SK-N-SH (cell line): ENCODE measurements at regions not wholly inside any gene's neighbourhood (a gene's known extent, or its start where the extent isn't known, plus 50 kb on each side); places are given as distances from the start of the nearest gene placed in this dataset.

Source experiments
- CTCF ChIA-PET: fragments of 300-600, 350-600 bp; formaldehyde crosslinking; extraction: SDS; loops from one replicate; lab custom pipeline; 2021; lab: Yijun Ruan, JAX
- POLR2A ChIA-PET: fragments of 350-600 bp; sonication (Branson Sonifier 250); formaldehyde crosslinking; extraction: SDS; loops from one replicate; lab custom pipeline; 2020; ENCODE audit warnings: antibody characterized with exemption, inconsistent platforms; lab: Yijun Ruan, JAX
- DNase-seq: peaks from one replicate; pipeline ENCODE4 v3.0.0; 2012
- H2AFZ ChIP-seq: fragments of 200-600 bp; sonication (generic); 2 replicates; pipeline ENCODE4 v1.8.1; 2016; ENCODE audit warnings: antibody characterized with exemption, mild to moderate bottlenecking, low read depth
- H3F3A ChIP-seq: fragments of 200-600 bp; sonication (generic); replicated peaks from 2 replicates; pipeline ENCODE3; 2016; ENCODE audit warnings: antibody characterized with exemption, mild to moderate bottlenecking; ENCODE audit not compliant: insufficient read depth
- H3K27ac ChIP-seq, 2 experiments: fragments of 200-500 bp in 1 of 2; fragments of 200-600 bp in 1 of 2; sonication (Bioruptor generic) in 1 of 2; sonication (generic), shearing (Covaris generic) in 1 of 2; 2 replicates each; pipeline versions ENCODE4 v1.5.1 to v1.6.1; 2014 to 2016; ENCODE audit warnings: low read depth in 2 of 2, inconsistent platforms in 1 of 2, low read length in 1 of 2, mild to moderate bottlenecking in 1 of 2, mixed read lengths in 1 of 2
- H3K27me3 ChIP-seq: fragments of 200-600 bp; sonication (generic), shearing (Covaris generic); 2 replicates; pipeline ENCODE4 v1.6.1; 2016; ENCODE audit warnings: mixed run types; ENCODE audit not compliant: insufficient read depth
- H3K36me3 ChIP-seq, 2 experiments: fragments of 200-500 bp in 1 of 2; fragments of 200-600 bp in 1 of 2; sonication (Bioruptor generic) in 1 of 2; sonication (generic) in 1 of 2; replicated peaks in 1 of 2; 2 replicates each; pipeline versions ENCODE3 to v1.5.1; 2014 to 2016; ENCODE audit warnings: low read length in 1 of 2, mild to moderate bottlenecking in 1 of 2; ENCODE audit not compliant: insufficient read depth in 2 of 2, control insufficient read depth in 1 of 2
- H3K4me1 ChIP-seq, 2 experiments: fragments of 200-500 bp in 1 of 2; fragments of 200-600 bp in 1 of 2; sonication (Bioruptor generic) in 1 of 2; sonication (generic), shearing (Covaris generic) in 1 of 2; 2 replicates each; pipeline versions ENCODE4 v1.5.1 to v1.6.1; 2014 to 2016; ENCODE audit warnings: low read depth in 1 of 2, low read length in 1 of 2, mixed run types in 1 of 2; ENCODE audit not compliant: insufficient read depth in 2 of 2, control insufficient read depth in 1 of 2
- H3K4me2 ChIP-seq: fragments of 200-600 bp; sonication (generic), shearing (Covaris generic); 2 replicates; pipeline ENCODE4 v1.6.1; 2017; ENCODE audit warnings: mixed run types
- H3K4me3 ChIP-seq, 2 experiments: fragments of 200-500 bp in 1 of 2; fragments of 200-600 bp in 1 of 2; sonication (Bioruptor generic) in 1 of 2; sonication (generic), shearing (Covaris generic) in 1 of 2; 2 replicates each; pipeline versions ENCODE4 v1.5.1 to v1.8.1; 2014 to 2016; ENCODE audit warnings: low read depth in 2 of 2, inconsistent platforms in 1 of 2, low read length in 1 of 2, mild to moderate bottlenecking in 1 of 2, mixed read lengths in 1 of 2, moderate library complexity in 1 of 2
- H3K79me2 ChIP-seq: fragments of 200-600 bp; sonication (generic); 2 replicates; pipeline ENCODE4 v1.8.1; 2017; ENCODE audit warnings: mild to moderate bottlenecking; ENCODE audit not compliant: insufficient read depth
- H3K9ac ChIP-seq: fragments of 200-600 bp; sonication (generic); 2 replicates; pipeline ENCODE4 v1.6.1; 2017; ENCODE audit warnings: mixed run types
- H3K9me2 ChIP-seq: fragments of 200-600 bp; sonication (generic); 2 replicates; pipeline ENCODE4 v1.6.1; 2017; ENCODE audit warnings: mixed run types
- H3K9me3 ChIP-seq: fragments of 200-600 bp; sonication (generic); 2 replicates; pipeline ENCODE4 v1.6.1; 2017; ENCODE audit warnings: mixed run types, mild to moderate bottlenecking, moderate library complexity
- H4K20me1 ChIP-seq: fragments of 200-600 bp; sonication (generic); 2 replicates; pipeline ENCODE4 v1.6.1; 2017; ENCODE audit warnings: mild to moderate bottlenecking, mixed run types; ENCODE audit not compliant: insufficient read depth
- EZH2phosphoT487 ChIP-seq: fragments of 200-600 bp; sonication (generic); IDR thresholded peaks from 2 replicates; pipeline ENCODE4 v1.6.1; 2017; ENCODE audit warnings: low read depth, mixed run types, mild to moderate bottlenecking, antibody characterized with exemption, moderate library complexity, borderline replicate concordance
- JUND ChIP-seq: IDR thresholded peaks from 2 replicates; pipeline ENCODE4 v1.4.0; 2012
- NFIC ChIP-seq: IDR thresholded peaks from 2 replicates; pipeline ENCODE4 v1.4.0; 2012; ENCODE audit warnings: borderline replicate concordance
- RCOR1 ChIP-seq: fragments of 150-350 bp; IDR thresholded peaks from 2 replicates; pipeline ENCODE4 v1.6.1; 2017; ENCODE audit warnings: antibody characterized with exemption, low read length
- SMC3 ChIP-seq: IDR thresholded peaks from 2 replicates; pipeline ENCODE4 v1.6.1; 2012; ENCODE audit warnings: low read depth, low read length, improper control_type of control experiment
- WGBS: methylation state at CpG from one replicate; pipeline ENCODE4 v1.1.6; 2017; ENCODE audit warnings: low lambda C conversion rate; 5-methylcytosine and 5-hydroxymethylcytosine counted together
- TF ChIP-seq, protein P1 (sequence below): IDR thresholded peaks from 2 replicates; pipeline ENCODE4 v1.4.0; 2012; ENCODE audit warnings: low read depth
- TF ChIP-seq, protein P2 (sequence below): IDR thresholded peaks from 2 replicates; pipeline ENCODE4 v1.4.0; 2012; ENCODE audit warnings: low read depth, borderline replicate concordance
- TF ChIP-seq, protein P3 (sequence below): IDR thresholded peaks from 2 replicates; pipeline ENCODE4 v1.4.0; 2012; ENCODE audit warnings: low read depth, borderline replicate concordance
- TF ChIP-seq, protein P4 (sequence below): fragments of 150-350 bp; IDR thresholded peaks from 2 replicates; pipeline ENCODE4 v1.6.1; 2016; ENCODE audit warnings: mild to moderate bottlenecking, low read depth, low read length
- TF ChIP-seq, protein P5 (sequence below): IDR thresholded peaks from 2 replicates; pipeline ENCODE4; 2012
- TF ChIP-seq, protein P6 (sequence below): IDR thresholded peaks from 2 replicates; pipeline ENCODE4 v1.6.1; 2012; ENCODE audit warnings: mild to moderate bottlenecking, low read depth, low read length, moderate library complexity

DNA sequence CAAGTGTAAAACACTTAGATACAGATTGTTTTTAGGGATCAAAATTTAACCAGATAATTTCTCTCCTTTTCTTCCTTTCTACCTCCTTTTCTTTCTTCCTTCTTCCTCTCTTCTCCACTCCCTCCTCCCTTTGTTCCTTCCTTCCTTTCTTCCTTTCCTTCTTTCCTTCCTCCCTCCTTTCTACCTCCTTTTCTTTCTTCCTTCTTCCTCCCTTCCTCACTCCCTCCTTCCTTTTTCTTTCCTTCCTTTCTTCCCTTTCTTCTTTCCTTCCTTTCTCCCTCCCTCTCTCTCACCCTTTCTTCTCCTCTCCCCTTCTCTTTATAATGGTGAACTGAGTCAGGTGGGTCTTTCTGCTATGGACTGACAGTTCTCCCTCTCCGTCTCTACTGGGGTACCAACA, 397.5 kb upstream of the CDH11 start:
- Histone ChIP-seq H3K9ac (no peak overlapping the region), H3K4me1 (peaks cover 0 to 6% of the 10 kb centered on the region in 2 experiments; a peak in 1 of 4 replicates), H3K4me2 (no peak overlapping the region), H2AFZ (no peak overlapping the region), H3K36me3 (no peaks in the 10 kb centered on the region), H3K9me3 (no peaks in the 10 kb centered on the region), H3F3A (no peaks in the 10 kb centered on the region), H4K20me1 (no peaks in the 10 kb centered on the region), H3K9me2 (no peaks in the 10 kb centered on the region), H3K4me3 (no peak overlapping the region), H3K27ac (no peak overlapping the region), H3K27me3 (no peaks in the 10 kb centered on the region), H3K79me2 (no peaks in the 10 kb centered on the region)
- TF ChIP-seq, protein P1, sequence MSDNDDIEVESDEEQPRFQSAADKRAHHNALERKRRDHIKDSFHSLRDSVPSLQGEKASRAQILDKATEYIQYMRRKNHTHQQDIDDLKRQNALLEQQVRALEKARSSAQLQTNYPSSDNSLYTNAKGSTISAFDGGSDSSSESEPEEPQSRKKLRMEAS: no peak
- WGBS: 77% methylated on average over 1 of the region's 1 CpG
- no peak for DNase-seq
- CTCF ChIA-PET: no interaction called here
- POLR2A ChIA-PET: no interaction called here

DNA sequence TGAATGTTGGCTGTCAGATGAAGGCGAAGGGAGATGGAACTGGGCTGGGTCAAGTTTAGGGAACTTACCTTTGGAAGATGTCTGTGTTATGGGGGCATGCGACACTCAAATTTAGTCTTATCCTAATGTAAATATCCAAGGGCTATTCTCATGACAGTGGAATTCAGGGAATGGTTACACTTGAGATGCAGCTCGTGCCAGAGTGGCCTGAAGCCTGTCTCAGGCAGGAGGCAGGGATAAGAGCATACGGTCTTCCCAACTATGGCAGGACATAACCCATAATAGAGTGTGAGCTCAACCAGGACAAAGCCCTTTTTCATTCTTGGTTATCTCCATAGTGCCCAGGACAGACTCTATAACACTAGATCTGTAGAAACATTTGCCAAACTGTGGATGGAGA, 393.3 kb upstream of the CDH11 start:
- ChIA-PET CTCF (no interaction called here), POLR2A (no interaction called here)
- Histone ChIP-seq H3K4me3 (no peak overlapping the region), H3K4me1 (no peaks in the 10 kb centered on the region; a peak in 1 of 4 replicates), H3K9ac (no peak overlapping the region), H3K79me2 (no peaks in the 10 kb centered on the region), H3K9me2 (no peaks in the 10 kb centered on the region), H3K4me2 (no peak overlapping the region), H3K36me3 (no peaks in the 10 kb centered on the region), H3K9me3 (no peaks in the 10 kb centered on the region), H3K27me3 (no peaks in the 10 kb centered on the region), H4K20me1 (no peaks in the 10 kb centered on the region), H3F3A (no peaks in the 10 kb centered on the region), H2AFZ (no peak overlapping the region), H3K27ac (no peak overlapping the region)
- DNase-seq: no peak
- 79% methylated on average over 4 of the region's 4 CpGs for WGBS
- no peak for TF ChIP-seq JUND
- TF ChIP-seq, protein P2, sequence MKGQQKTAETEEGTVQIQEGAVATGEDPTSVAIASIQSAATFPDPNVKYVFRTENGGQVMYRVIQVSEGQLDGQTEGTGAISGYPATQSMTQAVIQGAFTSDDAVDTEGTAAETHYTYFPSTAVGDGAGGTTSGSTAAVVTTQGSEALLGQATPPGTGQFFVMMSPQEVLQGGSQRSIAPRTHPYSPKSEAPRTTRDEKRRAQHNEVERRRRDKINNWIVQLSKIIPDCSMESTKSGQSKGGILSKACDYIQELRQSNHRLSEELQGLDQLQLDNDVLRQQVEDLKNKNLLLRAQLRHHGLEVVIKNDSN: no peak
- TF ChIP-seq NFIC: no peak
- no peak for TF ChIP-seq SMC3
- TF ChIP-seq, protein P3, sequence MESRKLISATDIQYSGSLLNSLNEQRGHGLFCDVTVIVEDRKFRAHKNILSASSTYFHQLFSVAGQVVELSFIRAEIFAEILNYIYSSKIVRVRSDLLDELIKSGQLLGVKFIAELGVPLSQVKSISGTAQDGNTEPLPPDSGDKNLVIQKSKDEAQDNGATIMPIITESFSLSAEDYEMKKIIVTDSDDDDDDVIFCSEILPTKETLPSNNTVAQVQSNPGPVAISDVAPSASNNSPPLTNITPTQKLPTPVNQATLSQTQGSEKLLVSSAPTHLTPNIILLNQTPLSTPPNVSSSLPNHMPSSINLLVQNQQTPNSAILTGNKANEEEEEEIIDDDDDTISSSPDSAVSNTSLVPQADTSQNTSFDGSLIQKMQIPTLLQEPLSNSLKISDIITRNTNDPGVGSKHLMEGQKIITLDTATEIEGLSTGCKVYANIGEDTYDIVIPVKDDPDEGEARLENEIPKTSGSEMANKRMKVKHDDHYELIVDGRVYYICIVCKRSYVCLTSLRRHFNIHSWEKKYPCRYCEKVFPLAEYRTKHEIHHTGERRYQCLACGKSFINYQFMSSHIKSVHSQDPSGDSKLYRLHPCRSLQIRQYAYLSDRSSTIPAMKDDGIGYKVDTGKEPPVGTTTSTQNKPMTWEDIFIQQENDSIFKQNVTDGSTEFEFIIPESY: no peak
- TF ChIP-seq, protein P4, sequence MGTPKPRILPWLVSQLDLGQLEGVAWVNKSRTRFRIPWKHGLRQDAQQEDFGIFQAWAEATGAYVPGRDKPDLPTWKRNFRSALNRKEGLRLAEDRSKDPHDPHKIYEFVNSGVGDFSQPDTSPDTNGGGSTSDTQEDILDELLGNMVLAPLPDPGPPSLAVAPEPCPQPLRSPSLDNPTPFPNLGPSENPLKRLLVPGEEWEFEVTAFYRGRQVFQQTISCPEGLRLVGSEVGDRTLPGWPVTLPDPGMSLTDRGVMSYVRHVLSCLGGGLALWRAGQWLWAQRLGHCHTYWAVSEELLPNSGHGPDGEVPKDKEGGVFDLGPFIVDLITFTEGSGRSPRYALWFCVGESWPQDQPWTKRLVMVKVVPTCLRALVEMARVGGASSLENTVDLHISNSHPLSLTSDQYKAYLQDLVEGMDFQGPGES: no peak
- no peak for TF ChIP-seq EZH2phosphoT487
- TF ChIP-seq RCOR1: no peak
- TF ChIP-seq, protein P5, sequence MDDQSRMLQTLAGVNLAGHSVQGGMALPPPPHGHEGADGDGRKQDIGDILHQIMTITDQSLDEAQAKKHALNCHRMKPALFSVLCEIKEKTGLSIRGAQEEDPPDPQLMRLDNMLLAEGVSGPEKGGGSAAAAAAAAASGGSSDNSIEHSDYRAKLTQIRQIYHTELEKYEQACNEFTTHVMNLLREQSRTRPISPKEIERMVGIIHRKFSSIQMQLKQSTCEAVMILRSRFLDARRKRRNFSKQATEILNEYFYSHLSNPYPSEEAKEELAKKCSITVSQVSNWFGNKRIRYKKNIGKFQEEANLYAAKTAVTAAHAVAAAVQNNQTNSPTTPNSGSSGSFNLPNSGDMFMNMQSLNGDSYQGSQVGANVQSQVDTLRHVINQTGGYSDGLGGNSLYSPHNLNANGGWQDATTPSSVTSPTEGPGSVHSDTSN: no peak
- TF ChIP-seq, protein P6, sequence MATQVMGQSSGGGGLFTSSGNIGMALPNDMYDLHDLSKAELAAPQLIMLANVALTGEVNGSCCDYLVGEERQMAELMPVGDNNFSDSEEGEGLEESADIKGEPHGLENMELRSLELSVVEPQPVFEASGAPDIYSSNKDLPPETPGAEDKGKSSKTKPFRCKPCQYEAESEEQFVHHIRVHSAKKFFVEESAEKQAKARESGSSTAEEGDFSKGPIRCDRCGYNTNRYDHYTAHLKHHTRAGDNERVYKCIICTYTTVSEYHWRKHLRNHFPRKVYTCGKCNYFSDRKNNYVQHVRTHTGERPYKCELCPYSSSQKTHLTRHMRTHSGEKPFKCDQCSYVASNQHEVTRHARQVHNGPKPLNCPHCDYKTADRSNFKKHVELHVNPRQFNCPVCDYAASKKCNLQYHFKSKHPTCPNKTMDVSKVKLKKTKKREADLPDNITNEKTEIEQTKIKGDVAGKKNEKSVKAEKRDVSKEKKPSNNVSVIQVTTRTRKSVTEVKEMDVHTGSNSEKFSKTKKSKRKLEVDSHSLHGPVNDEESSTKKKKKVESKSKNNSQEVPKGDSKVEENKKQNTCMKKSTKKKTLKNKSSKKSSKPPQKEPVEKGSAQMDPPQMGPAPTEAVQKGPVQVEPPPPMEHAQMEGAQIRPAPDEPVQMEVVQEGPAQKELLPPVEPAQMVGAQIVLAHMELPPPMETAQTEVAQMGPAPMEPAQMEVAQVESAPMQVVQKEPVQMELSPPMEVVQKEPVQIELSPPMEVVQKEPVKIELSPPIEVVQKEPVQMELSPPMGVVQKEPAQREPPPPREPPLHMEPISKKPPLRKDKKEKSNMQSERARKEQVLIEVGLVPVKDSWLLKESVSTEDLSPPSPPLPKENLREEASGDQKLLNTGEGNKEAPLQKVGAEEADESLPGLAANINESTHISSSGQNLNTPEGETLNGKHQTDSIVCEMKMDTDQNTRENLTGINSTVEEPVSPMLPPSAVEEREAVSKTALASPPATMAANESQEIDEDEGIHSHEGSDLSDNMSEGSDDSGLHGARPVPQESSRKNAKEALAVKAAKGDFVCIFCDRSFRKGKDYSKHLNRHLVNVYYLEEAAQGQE: no peak
